Lower lobe of right lung (tissue), 2 donors: ENCODE measurements at regions not wholly inside any gene's neighbourhood (a gene's known extent, or its start where the extent isn't known, plus 50 kb on each side); places are given as distances from the start of the nearest gene placed in this dataset.

Source experiments
- ATAC-seq, 2 donors: fragments of 200-7000 bp; cut with Tn5 transposase; one replicate each; pipeline ENCODE4 v1.9.1; 2020 to 2022; ENCODE audit warnings: mild to moderate bottlenecking in 2 of 2, moderate library complexity in 2 of 2
- DNase-seq: peaks from one replicate; pipeline ENCODE4 v3.0.0-alpha.2; 2020
- H3K27ac ChIP-seq: fragments of 200-600 bp; one replicate; pipeline ENCODE4 v1.8.0; 2022
- H3K27me3 ChIP-seq: fragments of 200-600 bp; one replicate; pipeline ENCODE4 v1.8.0; 2022; ENCODE audit warnings: low read depth
- H3K36me3 ChIP-seq: fragments of 200-600 bp; one replicate; pipeline ENCODE4 v1.8.0; 2022; ENCODE audit warnings: mild to moderate bottlenecking
- H3K4me1 ChIP-seq: fragments of 200-600 bp; one replicate; pipeline ENCODE4 v1.8.0; 2022
- H3K4me3 ChIP-seq: fragments of 200-600 bp; one replicate; pipeline ENCODE4 v1.8.0; 2022; ENCODE audit warnings: mild to moderate bottlenecking
- H3K9me3 ChIP-seq: fragments of 200-600 bp; one replicate; pipeline ENCODE4 v1.8.0; 2022
- CTCF ChIP-seq: fragments of 200-600 bp; IDR thresholded peaks from one replicate; pipeline ENCODE4 v1.8.0; 2022; ENCODE audit warnings: antibody characterized with exemption, mild to moderate bottlenecking
- intact Hi-C: fragments of 100-400 bp; cut with DNase I; formaldehyde crosslinking; loops from one replicate; pipeline ENCODE4 v1.11.0; 2022
- donor health status: DM: no; HTN: yes; CAD: no; lungs with severe emphysema.

DNA sequence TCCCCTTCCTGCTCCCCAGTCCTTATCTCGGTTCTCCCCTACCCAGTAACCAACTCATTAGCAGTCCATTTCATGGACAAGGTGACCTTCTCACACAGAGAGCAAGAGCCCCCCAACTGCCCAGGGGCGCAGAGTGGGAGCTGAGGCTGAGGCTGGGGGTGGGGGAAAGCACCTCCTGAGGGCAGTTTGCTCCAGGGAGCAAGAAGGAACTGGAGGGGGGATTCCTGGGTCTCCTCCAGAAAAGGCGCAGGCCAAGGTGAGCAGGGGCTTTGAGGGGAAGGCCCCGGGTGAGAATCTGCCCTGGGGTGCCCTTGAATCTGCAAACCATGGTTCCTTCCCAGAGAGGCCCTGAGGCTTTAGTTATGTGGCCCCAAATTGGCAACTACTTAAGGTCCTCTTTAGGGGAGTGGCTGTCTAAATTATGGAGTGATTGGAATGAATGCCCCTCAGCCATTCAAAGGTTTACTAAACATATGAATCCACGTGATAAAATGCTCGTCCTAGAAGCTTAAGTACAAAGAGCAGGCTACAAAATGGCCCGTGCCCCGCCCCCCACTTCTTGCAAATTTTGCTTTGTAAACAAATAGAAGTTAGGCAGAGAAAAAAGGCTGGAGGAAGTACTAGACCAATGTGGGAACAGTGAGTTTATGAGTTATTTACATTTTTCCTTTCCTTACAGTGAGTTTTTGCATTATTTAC is 123.5 kb upstream of the HS6ST1 start:
- no peaks in the 10 kb centered on the region for H3K27me3 ChIP-seq
- DNase-seq (peak; percentile 77), ATAC-seq (peak in 1 of 2 donors; percentile 35)
- peaks cover 31% of the 10 kb centered on the region for H3K4me1 ChIP-seq
- no peak for TF ChIP-seq CTCF
- intact Hi-C loops = no loop called here
- no peaks in the 10 kb centered on the region for H3K9me3 ChIP-seq
- H3K4me3 ChIP-seq = no peak overlapping the region
- H3K27ac ChIP-seq = peak overlapping the region; percentile 66
- no peaks in the 10 kb centered on the region for H3K36me3 ChIP-seq

GRCh38 chr2:128442891-128443302 is 124.2 kb upstream of the HS6ST1 start:
- DNase-seq (no peak), ATAC-seq (peak in 1 of 2 donors; percentile 55)
- Histone ChIP-seq H3K9me3 (no peaks in the 10 kb centered on the region), H3K27ac (peak overlapping the region; percentile 66), H3K27me3 (no peaks in the 10 kb centered on the region), H3K4me3 (no peak overlapping the region), H3K4me1 (peaks cover 31% of the 10 kb centered on the region), H3K36me3 (no peaks in the 10 kb centered on the region)
- TF ChIP-seq CTCF = no peak
- intact Hi-C loops = no loop called here

GRCh38 chr2:128444121-128444771 is 125.6 kb upstream of the HS6ST1 start:
- no peak overlapping the region for H3K4me3 ChIP-seq
- TF ChIP-seq CTCF = no peak
- no peak overlapping the region for H3K27ac ChIP-seq
- H3K27me3 ChIP-seq = no peaks in the 10 kb centered on the region
- intact Hi-C loops = no loop called here
- DNase-seq (no peak), ATAC-seq (no peak)
- no peaks in the 10 kb centered on the region for H3K9me3 ChIP-seq
- peaks cover 31% of the 10 kb centered on the region for H3K4me1 ChIP-seq
- H3K36me3 ChIP-seq = no peaks in the 10 kb centered on the region

- Histone ChIP-seq H3K36me3 (no peaks in the 10 kb centered on the region), H3K27ac (no peak overlapping the region), H3K9me3 (no peaks in the 10 kb centered on the region), H3K27me3 (no peaks in the 10 kb centered on the region), H3K4me1 (peaks cover 31% of the 10 kb centered on the region), H3K4me3 (no peak overlapping the region)
- DNase-seq (no peak), ATAC-seq (no peak)
- TF ChIP-seq CTCF = no peak
- intact Hi-C loops = no loop called here
Measured at GRCh38 chr2:128444816-128445522, 126.3 kb upstream of the HS6ST1 start.

GRCh38 chr2:128445523-128445900 is 126.8 kb upstream of the HS6ST1 start:
- Histone ChIP-seq H3K27ac (no peak overlapping the region), H3K9me3 (no peaks in the 10 kb centered on the region), H3K27me3 (no peaks in the 10 kb centered on the region), H3K36me3 (no peaks in the 10 kb centered on the region), H3K4me1 (peaks cover 31% of the 10 kb centered on the region), H3K4me3 (no peak overlapping the region)
- intact Hi-C loops = no loop called here
- ATAC-seq (no peak), DNase-seq (no peak)
- no peak for TF ChIP-seq CTCF
